Uterus (tissue), 3 donors: ENCODE measurements at regions not wholly inside any gene's neighbourhood (a gene's known extent, or its start where the extent isn't known, plus 50 kb on each side); places are given as distances from the start of the nearest gene placed in this dataset.

ENCODE experiments used
- DNase-seq, 2 donors: peaks; one replicate each; pipeline ENCODE4 v3.0.0-alpha.2; 2019 to 2020
- H3K27ac ChIP-seq, 2 donors: fragments of 200-600 bp; sonication (generic); 1 replicate in 1 of 2; 2 replicates in 1 of 2; pipeline ENCODE4 v1.5.1; 2016 to 2018
- H3K27me3 ChIP-seq, 2 donors: fragments of 200-600 bp; sonication (generic); one replicate each; pipeline ENCODE4 v1.5.1; 2018 to 2019; ENCODE audit warnings: control low read depth in 1 of 2
- H3K36me3 ChIP-seq, 2 donors: fragments of 200-600 bp; sonication (generic); one replicate each; pipeline ENCODE4 v1.5.1; 2019; ENCODE audit warnings: control low read depth in 1 of 2
- H3K4me1 ChIP-seq, 2 donors: fragments of 200-600 bp; sonication (generic); one replicate each; pipeline ENCODE4 v1.5.1; 2018 to 2019; ENCODE audit warnings: control low read depth in 1 of 2
- H3K4me3 ChIP-seq, 2 donors: fragments of 200-600 bp; sonication (generic); 1 replicate in 1 of 2; 2 replicates in 1 of 2; pipeline ENCODE4 v1.5.1; 2018 to 2019; ENCODE audit warnings: mild to moderate bottlenecking in 1 of 2
- H3K9me3 ChIP-seq, 2 donors: fragments of 200-600 bp; sonication (generic); one replicate each; pipeline ENCODE4 v1.5.1; 2019; ENCODE audit warnings: control low read depth in 1 of 2
- CTCF ChIP-seq, 4 experiments: fragments of 200-600 bp in 2 of 4; fragments of 450-650 bp in 2 of 4; sonication (generic) in 2 of 4; IDR thresholded peaks; one replicate each; pipeline ENCODE4 v1.5.1; 2016 to 2019; ENCODE audit warnings: antibody characterized with exemption in 4 of 4, mild to moderate bottlenecking in 2 of 4, moderate library complexity in 1 of 4
- POLR2A ChIP-seq, 2 donors: fragments of 450-650 bp; IDR thresholded peaks; one replicate each; pipeline ENCODE4 v1.6.1; 2016; ENCODE audit warnings: antibody characterized with exemption in 2 of 2, mild to moderate bottlenecking in 1 of 2, moderate library complexity in 1 of 2
- intact Hi-C: fragments of 100-400 bp; cut with DNase I; formaldehyde crosslinking; loops from one replicate; pipeline ENCODE4 v1.15.1; 2023; ENCODE audit warnings: low total_unique reads
- donor health status: DM: yes; HTN: yes; CAD: no.

GRCh38 chr11:97432926-97433325, 1043.1 kb downstream of the JRKL start:
- Histone ChIP-seq H3K27me3 (no peaks in the 10 kb centered on the region), H3K27ac (no peak overlapping the region), H3K4me3 (no peak overlapping the region), H3K36me3 (no peaks in the 10 kb centered on the region), H3K9me3 (no peaks in the 10 kb centered on the region), H3K4me1 (no peaks in the 10 kb centered on the region)
- intact Hi-C loops, result no loop called here
- DNase-seq, result no peak
- TF ChIP-seq CTCF (IDR thresholded peaks at IDR 0.05) (no peak), POLR2A (IDR thresholded peaks at IDR 0.05) (no peak)

GRCh38 chr11:97445561-97445960, 1055.7 kb downstream of the JRKL start:
- intact Hi-C loops, result no loop called here
- TF ChIP-seq POLR2A (IDR thresholded peaks at IDR 0.05) (no peak), CTCF (IDR thresholded peaks at IDR 0.05) (no peak)
- no peaks in the 10 kb centered on the region for H3K4me1 ChIP-seq

GRCh38 chr11:97451441-97451840, 1061.6 kb downstream of the JRKL start:
- no peak for TF ChIP-seq CTCF (IDR thresholded peaks at IDR 0.05)
- no peak for TF ChIP-seq POLR2A (IDR thresholded peaks at IDR 0.05)
- H3K4me1 ChIP-seq, result no peaks in the 10 kb centered on the region
- H3K27ac ChIP-seq, result no peak overlapping the region
- no peaks in the 10 kb centered on the region for H3K27me3 ChIP-seq
- H3K4me3 ChIP-seq, result no peak overlapping the region
- no peak for DNase-seq
- intact Hi-C loops, result no loop called here
- H3K9me3 ChIP-seq, result no peaks in the 10 kb centered on the region
- H3K36me3 ChIP-seq, result no peaks in the 10 kb centered on the region

More at GRCh38 chr11:97445561-97445960, 1055.7 kb downstream of the JRKL start:
- Histone ChIP-seq H3K36me3 (no peaks in the 10 kb centered on the region), H3K9me3 (no peaks in the 10 kb centered on the region), H3K27ac (no peak overlapping the region), H3K27me3 (no peaks in the 10 kb centered on the region), H3K4me3 (no peak overlapping the region)
- no peak for DNase-seq

GRCh38 chr11:97454988-97455387, 1065.2 kb downstream of the JRKL start:
- TF ChIP-seq CTCF (IDR thresholded peaks at IDR 0.05) (no peak), POLR2A (IDR thresholded peaks at IDR 0.05) (no peak)

GRCh38 chr11:97460091-97460490, 1070.3 kb downstream of the JRKL start:
- TF ChIP-seq CTCF (IDR thresholded peaks at IDR 0.05) (no peak), POLR2A (IDR thresholded peaks at IDR 0.05) (no peak)
- H3K27me3 ChIP-seq, result no peaks in the 10 kb centered on the region
- H3K27ac ChIP-seq, result no peak overlapping the region
- H3K36me3 ChIP-seq, result no peaks in the 10 kb centered on the region
- H3K4me1 ChIP-seq, result no peaks in the 10 kb centered on the region
- intact Hi-C loops, result no loop called here
- peaks cover 0 to 3% of the 10 kb centered on the region in 2 donors for H3K9me3 ChIP-seq
- no peak for DNase-seq
- no peak overlapping the region for H3K4me3 ChIP-seq

More at GRCh38 chr11:97454988-97455387, 1065.2 kb downstream of the JRKL start:
- Histone ChIP-seq H3K4me1 (no peaks in the 10 kb centered on the region), H3K36me3 (no peaks in the 10 kb centered on the region), H3K4me3 (no peak overlapping the region), H3K27ac (no peak overlapping the region), H3K9me3 (no peaks in the 10 kb centered on the region), H3K27me3 (no peaks in the 10 kb centered on the region)
- no peak for DNase-seq
- intact Hi-C loops, result no loop called here
